Fibroblast of lung (primary cell): ENCODE measurements at regions not wholly inside any gene's neighbourhood (a gene's known extent, or its start where the extent isn't known, plus 50 kb on each side); places are given as distances from the start of the nearest gene placed in this dataset.

Experiments used
- DNase-seq, 2 donors: peaks; one replicate each; pipeline versions ENCODE4 v3.0.0 to v3.0.0-alpha.2; 2010; ENCODE audit warnings: low read depth in 2 of 2
- H2AFZ ChIP-seq: 2 replicates; pipeline ENCODE4 v1.5.1; 2012; ENCODE audit warnings: low read length, control low read depth, inconsistent platforms
- H3K27ac ChIP-seq: 2 replicates; pipeline ENCODE4 v1.5.1; 2011; ENCODE audit warnings: low read length, control low read depth; ENCODE audit not compliant: insufficient read depth
- H3K27me3 ChIP-seq: 2 replicates; pipeline ENCODE4 v1.5.1; 2011; ENCODE audit warnings: mild to moderate bottlenecking, low read length; ENCODE audit not compliant: control insufficient read depth, insufficient read depth
- H3K36me3 ChIP-seq: 2 replicates; pipeline ENCODE4 v1.5.1; 2011; ENCODE audit warnings: low read length; ENCODE audit not compliant: control insufficient read depth, insufficient read depth
- H3K4me1 ChIP-seq: 2 replicates; pipeline ENCODE4 v1.5.1; 2011; ENCODE audit warnings: low read length; ENCODE audit not compliant: control insufficient read depth, insufficient read depth; ENCODE audit errors: extremely low read depth
- H3K4me2 ChIP-seq: 2 replicates; pipeline ENCODE4 v1.5.1; 2011; ENCODE audit warnings: low read length, control low read depth; ENCODE audit not compliant: insufficient read depth; ENCODE audit errors: extremely low read depth
- H3K4me3 ChIP-seq, 4 experiments: fragments of 200-600 bp in 1 of 4; sonication (generic) in 1 of 4; replicated peaks in 1 of 4; 2 replicates each; pipeline ENCODE4 v1.5.1; 2011 to 2016; ENCODE audit warnings: low read length in 4 of 4, low read depth in 3 of 4, mild to moderate bottlenecking in 3 of 4, control low read depth in 2 of 4, inconsistent platforms in 1 of 4, mixed read lengths in 1 of 4; ENCODE audit not compliant: insufficient read depth in 1 of 4; ENCODE audit errors: control extremely low read depth in 1 of 4
- H3K79me2 ChIP-seq: 2 replicates; pipeline ENCODE4 v1.5.1; 2012; ENCODE audit warnings: mild to moderate bottlenecking, low read length, inconsistent platforms; ENCODE audit not compliant: control insufficient read depth, insufficient read depth
- H3K9ac ChIP-seq: 2 replicates; pipeline ENCODE4 v1.5.1; 2011; ENCODE audit warnings: mild to moderate bottlenecking, low read length, control low read depth; ENCODE audit not compliant: insufficient read depth
- H3K9me3 ChIP-seq: 2 replicates; pipeline ENCODE4 v1.5.1; 2012; ENCODE audit warnings: low read depth, low read length; ENCODE audit not compliant: control insufficient read depth, insufficient read depth
- H4K20me1 ChIP-seq: 2 replicates; pipeline ENCODE4 v1.5.1; 2011; ENCODE audit warnings: low read length; ENCODE audit not compliant: control insufficient read depth, insufficient read depth; ENCODE audit errors: extremely low read depth
- CTCF ChIP-seq, 2 donors: IDR thresholded peaks in 1 of 2; conservative IDR thresholded peaks in 1 of 2; 1 replicate in 1 of 2; 2 replicates in 1 of 2; pipeline ENCODE4 v1.5.1; 2011 to 2012; ENCODE audit warnings: low read length in 2 of 2, control low read depth in 1 of 2, inconsistent platforms in 1 of 2, low read depth in 1 of 2, mild to moderate bottlenecking in 1 of 2
- EZH2 ChIP-seq: IDR thresholded peaks from 2 replicates; pipeline ENCODE4 v1.5.1; 2012; ENCODE audit warnings: low read length, control low read depth, mild to moderate bottlenecking; ENCODE audit errors: missing control alignments

- Histone ChIP-seq H3K4me3 (no peak overlapping the region), H4K20me1 (no peaks in the 10 kb centered on the region), H3K79me2 (no peaks in the 10 kb centered on the region), H3K9ac (no peak overlapping the region), H3K27ac (no peak overlapping the region), H2AFZ (no peak overlapping the region), H3K27me3 (no peaks in the 10 kb centered on the region), H3K9me3 (no peaks in the 10 kb centered on the region), H3K4me2 (no peak overlapping the region), H3K36me3 (no peaks in the 10 kb centered on the region), H3K4me1 (no peaks in the 10 kb centered on the region)
- no peak for TF ChIP-seq CTCF (conservative IDR thresholded peaks at IDR 0.05 in 1 of 2, IDR thresholded peaks at IDR 0.05 in 1 of 2; ENCODE audit: low read depth in 1 of 2, low read length in 2 of 2)
- no peak for TF ChIP-seq EZH2
- no peak for DNase-seq
These were observed 53.4 kb upstream of the DIO2 start for GRCh38 chr14:80264702-80265101.
